GM12878 (cell line): ENCODE measurements at regions not wholly inside any gene's neighbourhood (a gene's known extent, or its start where the extent isn't known, plus 50 kb on each side); places are given as distances from the start of the nearest gene placed in this dataset.

Source experiments
- ATAC-seq: fragments of 200-7000 bp; cut with Tn5 transposase; 3 replicates; pipeline ENCODE4 v1.9.1; 2020; ENCODE audit warnings: mild to moderate bottlenecking, moderate library complexity
- BruUV-seq: library from RNA; stranded (reverse); fragments of 400-500 nt; replicated peaks from 2 replicates; lab custom pipeline; 2021; lab: Mats Ljungman, UMichigan
- CTCF ChIA-PET: fragments of 300-600 bp; sonication (Branson Sonifier 250); formaldehyde crosslinking; extraction: SDS; loops from one replicate; lab custom pipeline; 2021; ENCODE audit warnings: inconsistent platforms; lab: Yijun Ruan, JAX
- POLR2A ChIA-PET: fragments of 350-600 bp; formaldehyde crosslinking; extraction: SDS; loops from one replicate; lab custom pipeline; 2021; ENCODE audit warnings: inconsistent platforms; lab: Charles Lee
- RAD21 ChIA-PET: fragments of 300-600 bp; sonication (Branson Sonifier 250); formaldehyde crosslinking; loops from one replicate; lab custom pipeline; 2023; ENCODE audit warnings: antibody characterized with exemption; ENCODE audit not compliant: unreplicated experiment; lab: Charles Lee
- SMC1A ChIA-PET: fragments of 300-600 bp; sonication (Branson Sonifier 250); formaldehyde crosslinking; loops from one replicate; lab custom pipeline; 2023; ENCODE audit not compliant: unreplicated experiment, uncharacterized antibody; lab: Charles Lee
- DNase-seq: peaks from one replicate; pipeline ENCODE4 v3.0.0-alpha.2; 2011; ENCODE audit warnings: low read depth, low spot score
- FAIRE-seq: peaks from 3 replicates; lab custom pipeline; 2011; peaks lifted over from hg19 to GRCh38; lab: Jason Lieb, UNC
- H2AFZ ChIP-seq: 2 replicates; pipeline ENCODE4 v1.6.0; 2011; ENCODE audit warnings: low read depth, low read length, control low read depth; ENCODE audit not compliant: control insufficient read depth
- H3K27ac ChIP-seq: 2 replicates; pipeline ENCODE4 v1.5.1; 2011; ENCODE audit warnings: control low read depth; ENCODE audit not compliant: control insufficient read depth, insufficient read depth
- H3K27me3 ChIP-seq, 2 experiments: replicated peaks in 1 of 2; 2 replicates each; pipeline versions ENCODE4 v1.6.0 to v1.6.1; 2011; ENCODE audit warnings: low read length in 1 of 2; ENCODE audit not compliant: control insufficient read depth in 2 of 2, insufficient read depth in 2 of 2
- H3K36me3 ChIP-seq, 2 experiments: 2 replicates each; pipeline ENCODE4 v1.5.1; 2011; ENCODE audit warnings: low read length in 1 of 2; ENCODE audit not compliant: control insufficient read depth in 2 of 2, insufficient read depth in 2 of 2
- H3K4me1 ChIP-seq: 2 replicates; pipeline ENCODE4 v1.6.1; 2011; ENCODE audit warnings: mild to moderate bottlenecking, low read length, moderate library complexity, mixed read lengths; ENCODE audit not compliant: control insufficient read depth, insufficient read depth
- H3K4me2 ChIP-seq: 2 replicates; pipeline ENCODE4 v1.6.0; 2011; ENCODE audit warnings: control low read depth; ENCODE audit not compliant: control insufficient read depth, insufficient read depth
- H3K4me3 ChIP-seq: fragments of 200-600 bp; sonication (generic); 2 replicates; pipeline ENCODE4 v1.5.1; 2016
- H3K79me2 ChIP-seq: 2 replicates; pipeline ENCODE4 v1.6.0; 2011; ENCODE audit warnings: low read length; ENCODE audit not compliant: control insufficient read depth, insufficient read depth
- H3K9ac ChIP-seq: 2 replicates; pipeline ENCODE4 v1.8.0; 2011; ENCODE audit warnings: low read length, control low read depth, mixed read lengths; ENCODE audit not compliant: control insufficient read depth, insufficient read depth
- H3K9me3 ChIP-seq: replicated peaks from 3 replicates; pipeline ENCODE4 v1.5.1; 2011; ENCODE audit warnings: mild to moderate bottlenecking, low read length; ENCODE audit not compliant: control insufficient read depth, insufficient read depth
- H4K20me1 ChIP-seq: 2 replicates; pipeline ENCODE4 v1.6.0; 2011; ENCODE audit not compliant: control insufficient read depth, insufficient read depth
- BCL3 ChIP-seq: IDR thresholded peaks from 2 replicates; pipeline ENCODE4 v1.6.1; 2011; ENCODE audit warnings: borderline replicate concordance, low read depth, mild to moderate bottlenecking, moderate library complexity, low read length; ENCODE audit not compliant: insufficient read depth, poor library complexity, severe bottlenecking
- CHD2 ChIP-seq: IDR thresholded peaks from 2 replicates; pipeline ENCODE4 v1.6.1; 2011; ENCODE audit warnings: low read depth, low read length, improper control_type of control experiment, borderline replicate concordance
- CHD4 ChIP-seq: fragments of 200-600 bp; sonication (generic); IDR thresholded peaks from 2 replicates; pipeline ENCODE4 v1.6.1; 2016; ENCODE audit warnings: mild to moderate bottlenecking
- CREM ChIP-seq: IDR thresholded peaks from 2 replicates; pipeline ENCODE4 v1.6.1; 2014; ENCODE audit warnings: antibody characterized with exemption, low read depth
- EZH2 ChIP-seq: IDR thresholded peaks from 2 replicates; pipeline ENCODE4 v1.6.1; 2012; ENCODE audit warnings: low read depth, mild to moderate bottlenecking, control low read depth, inconsistent platforms, low read length, borderline replicate concordance; ENCODE audit not compliant: control insufficient read depth
- GATAD2B ChIP-seq: fragments of 450-650 bp; conservative IDR thresholded peaks from 2 replicates; pipeline ENCODE4 v1.6.1; 2017; ENCODE audit warnings: low read depth, mild to moderate bottlenecking, moderate library complexity
- PKNOX1 ChIP-seq: fragments of 450-650 bp; IDR thresholded peaks from 2 replicates; pipeline ENCODE4 v1.6.1; 2016; ENCODE audit warnings: mild to moderate bottlenecking
- PRDM15 ChIP-seq: fragments of 450-650 bp; formaldehyde crosslinking; IDR thresholded peaks from 2 replicates; pipeline ENCODE4 v1.4.0; 2020; ENCODE audit warnings: mild to moderate bottlenecking, moderate library complexity
- RELA ChIP-seq: fragments of 450-650 bp; IDR thresholded peaks from 2 replicates; pipeline ENCODE4 v1.8.0; 2014; ENCODE audit warnings: borderline replicate concordance; ENCODE audit not compliant: partially characterized antibody
- REST ChIP-seq: IDR thresholded peaks from 2 replicates; pipeline ENCODE4 v1.6.1; 2012; ENCODE audit warnings: mild to moderate bottlenecking, low read depth, low read length
- SIN3A ChIP-seq: IDR thresholded peaks from 2 replicates; pipeline ENCODE4 v1.6.1; 2012; ENCODE audit warnings: low read depth, low read length, improper control_type of control experiment
- STAT3 ChIP-seq: IDR thresholded peaks from 2 replicates; pipeline ENCODE4 v1.6.1; 2011; ENCODE audit warnings: low read depth, low read length, improper control_type of control experiment
- ZBED1 ChIP-seq: IDR thresholded peaks from 2 replicates; pipeline ENCODE4 v1.6.1; 2016; ENCODE audit warnings: borderline replicate concordance
- WGBS: methylation state at CpG from one replicate; pipeline ENCODE4 v1.1.6; 2016; ENCODE audit warnings: low lambda C conversion rate; ENCODE audit not compliant: insufficient replicate concordance, insufficient coverage; ENCODE audit errors: missing lambda C conversion rate; 5-methylcytosine and 5-hydroxymethylcytosine counted together
- in situ Hi-C: fragments of 300-500 bp; cut with MboI; formaldehyde crosslinking; loops from 9 replicates; pipeline ENCODE4 v1.14.3; 2018; ENCODE audit warnings: mixed read lengths
- intact Hi-C: fragments of 100-400 bp; cut with micrococcal nuclease; formaldehyde crosslinking; loops from one replicate; pipeline ENCODE4 v1.14.2; 2022; ENCODE audit not compliant: unreplicated experiment

GRCh38 chr4:187370918-187371317 lies 624.7 kb upstream of the ZFP42 start (continued):
- TF ChIP-seq PRDM15 (no peak), CHD2 (no peak)

GRCh38 chr4:187378441-187378840 lies 617.1 kb upstream of the ZFP42 start:
- BruUV-seq: no TSS peak
- DNase-seq: no peak
- intact Hi-C loops (no loop called here), in situ Hi-C loops (no loop called here)
- ATAC-seq: no peak
- Histone ChIP-seq H3K27me3 (no peaks in the 10 kb centered on the region), H3K4me2 (no peak overlapping the region), H3K27ac (no peak overlapping the region), H4K20me1 (no peaks in the 10 kb centered on the region), H3K4me3 (no peak overlapping the region), H3K79me2 (no peaks in the 10 kb centered on the region), H3K4me1 (no peaks in the 10 kb centered on the region), H3K9ac (no peak overlapping the region), H3K9me3 (no peaks in the 10 kb centered on the region), H2AFZ (no peak overlapping the region), H3K36me3 (no peaks in the 10 kb centered on the region)
- FAIRE-seq: no peak
- ChIA-PET CTCF (no interaction called here), SMC1A (interaction anchor here (1.3 kb wide), 1 partner anchor 10 kb away, joined by 4 read pairs; no protein-coding TSS in a partner anchor), POLR2A (no interaction called here), RAD21 (no interaction called here)
- WGBS: 9% methylated on average over 3 of the region's 3 CpGs
- no peak for TF ChIP-seq CREM
- TF ChIP-seq BCL3: no peak
- TF ChIP-seq STAT3: no peak
- TF ChIP-seq PKNOX1: no peak
- TF ChIP-seq RELA: no peak
- TF ChIP-seq GATAD2B: no peak
- no peak for TF ChIP-seq REST
- TF ChIP-seq ZBED1: no peak
- no peak for TF ChIP-seq SIN3A
- TF ChIP-seq CHD4: no peak
- no peak for TF ChIP-seq EZH2
